IMR-90 (cell line): ENCODE measurements at regions not wholly inside any gene's neighbourhood (a gene's known extent, or its start where the extent isn't known, plus 50 kb on each side); places are given as distances from the start of the nearest gene placed in this dataset.
"Not testable (repeated sequence)": the region's sequence is repeated elsewhere in the genome, so short reads cannot be mapped to it uniquely, and the experiment has no call there.

Experiments
- ATAC-seq: fragments of 200-7000 bp; cut with Tn5 transposase; 2 replicates; pipeline ENCODE4 v1.9.1; 2020; ENCODE audit warnings: low read depth, mild to moderate bottlenecking, moderate library complexity
- BruUV-seq: library from RNA; stranded (reverse); fragments of 400-500 nt; replicated peaks from 2 replicates; lab custom pipeline; 2021; lab: Mats Ljungman, UMichigan
- CTCF ChIA-PET: fragments of 300-600 bp; formaldehyde crosslinking; extraction: SDS; loops from one replicate; lab custom pipeline; 2021; ENCODE audit warnings: antibody characterized with exemption; lab: Yijun Ruan, JAX
- POLR2A ChIA-PET: fragments of 300-600 bp; sonication (Branson Sonifier 250); formaldehyde crosslinking; loops from one replicate; lab custom pipeline; 2022; ENCODE audit warnings: antibody characterized with exemption; ENCODE audit not compliant: unreplicated experiment; lab: Charles Lee
- DNase-seq: peaks from one replicate; pipeline ENCODE4 v3.0.0; 2013
- H2AFZ ChIP-seq: replicated peaks from 2 replicates; pipeline ENCODE3; 2013; ENCODE audit warnings: low read length, mild to moderate bottlenecking; ENCODE audit not compliant: poor library complexity
- H2AK5ac ChIP-seq: 2 replicates; pipeline ENCODE4 v1.6.1; 2013; ENCODE audit warnings: low read depth, low read length, inconsistent platforms
- H2AK9ac ChIP-seq: replicated peaks from 2 replicates; pipeline ENCODE3; 2013; ENCODE audit warnings: mild to moderate bottlenecking, low read depth, low read length, moderate library complexity; ENCODE audit not compliant: poor library complexity
- H2BK120ac ChIP-seq: 2 replicates; pipeline ENCODE4 v1.6.1; 2013; ENCODE audit warnings: low read depth, low read length, inconsistent platforms
- H2BK15ac ChIP-seq: 3 replicates; pipeline ENCODE4 v1.6.1; 2013; ENCODE audit warnings: low read depth, low read length, inconsistent platforms
- H2BK20ac ChIP-seq: 2 replicates; pipeline ENCODE4 v1.6.1; 2013; ENCODE audit warnings: low read depth, mild to moderate bottlenecking, inconsistent platforms, low read length, moderate library complexity
- H2BK5ac ChIP-seq: 2 replicates; pipeline ENCODE4 v1.6.1; 2013; ENCODE audit warnings: mild to moderate bottlenecking, low read depth, low read length, inconsistent platforms; ENCODE audit not compliant: poor library complexity, severe bottlenecking
- H3K14ac ChIP-seq: replicated peaks from 2 replicates; pipeline ENCODE4 v1.6.1; 2013; ENCODE audit warnings: low read depth, low read length, inconsistent platforms
- H3K18ac ChIP-seq: 2 replicates; pipeline ENCODE4 v1.6.1; 2013; ENCODE audit warnings: low read depth, low read length, control low read depth
- H3K23ac ChIP-seq: 2 replicates; pipeline ENCODE4 v1.6.1; 2013; ENCODE audit warnings: low read depth, low read length, inconsistent platforms
- H3K27ac ChIP-seq: 2 replicates; pipeline ENCODE4 v1.5.1; 2013; ENCODE audit warnings: mild to moderate bottlenecking, control low read depth, low read length; ENCODE audit not compliant: insufficient read depth
- H3K27me3 ChIP-seq: 2 replicates; pipeline ENCODE4 v1.6.1; 2013; ENCODE audit warnings: low read length; ENCODE audit not compliant: control insufficient read depth, insufficient read depth
- H3K36me3 ChIP-seq: 2 replicates; pipeline ENCODE4 v1.6.1; 2013; ENCODE audit warnings: low read length, mixed read lengths; ENCODE audit not compliant: control insufficient read depth, insufficient read depth
- H3K4ac ChIP-seq: 2 replicates; pipeline ENCODE4 v1.6.1; 2013; ENCODE audit warnings: low read depth, low read length, inconsistent platforms
- H3K4me1 ChIP-seq: 2 replicates; pipeline ENCODE4 v1.6.1; 2013; ENCODE audit warnings: low read length, mixed read lengths; ENCODE audit not compliant: control insufficient read depth, insufficient read depth
- H3K4me2 ChIP-seq: 2 replicates; pipeline ENCODE4 v1.6.1; 2013; ENCODE audit warnings: low read depth, mild to moderate bottlenecking, control low read depth, low read length, moderate library complexity
- H3K4me3 ChIP-seq: 2 replicates; pipeline ENCODE4 v1.5.1; 2013; ENCODE audit warnings: low read depth, mild to moderate bottlenecking, control low read depth, low read length, moderate library complexity; ENCODE audit not compliant: insufficient read depth
- H3K56ac ChIP-seq: 2 replicates; pipeline ENCODE4 v1.6.1; 2013; ENCODE audit warnings: low read length, inconsistent platforms; ENCODE audit not compliant: insufficient read depth; ENCODE audit errors: extremely low read depth
- H3K79me1 ChIP-seq, 2 experiments: 2 replicates each; pipeline ENCODE4 v1.6.1; 2013; ENCODE audit warnings: low read length in 2 of 2, inconsistent platforms in 1 of 2, low read depth in 1 of 2
- H3K9ac ChIP-seq: 2 replicates; pipeline ENCODE4 v1.6.1; 2013; ENCODE audit warnings: low read depth, low read length, control low read depth
- H3K9me1 ChIP-seq: 2 replicates; pipeline ENCODE4 v1.6.1; 2013; ENCODE audit warnings: low read length, inconsistent platforms; ENCODE audit not compliant: insufficient read depth
- H3K9me3 ChIP-seq: 2 replicates; pipeline ENCODE4 v1.6.1; 2013; ENCODE audit warnings: low read length; ENCODE audit not compliant: control insufficient read depth, insufficient read depth
- H4K20me1 ChIP-seq: 2 replicates; pipeline ENCODE4 v1.6.1; 2013; ENCODE audit warnings: low read length, inconsistent platforms; ENCODE audit not compliant: insufficient read depth
- H4K5ac ChIP-seq: 2 replicates; pipeline ENCODE4 v1.6.1; 2013; ENCODE audit warnings: mild to moderate bottlenecking, low read depth, low read length, control low read depth
- H4K8ac ChIP-seq, 2 experiments: 2 replicates each; pipeline ENCODE4 v1.6.1; 2013; ENCODE audit warnings: low read depth in 2 of 2, low read length in 2 of 2, control low read depth in 1 of 2, inconsistent platforms in 1 of 2
- H4K91ac ChIP-seq: 2 replicates; pipeline ENCODE4 v1.6.1; 2013; ENCODE audit warnings: low read depth, low read length, inconsistent platforms; ENCODE audit not compliant: insufficient read depth
- WGBS, 2 experiments: methylation state at CpG; one replicate each; pipeline versions ENCODE4 v1.1.5 to v1.1.7; 2013; ENCODE audit warnings: missing lambda C conversion rate in 2 of 2; ENCODE audit not compliant: insufficient read length in 1 of 2; ENCODE audit errors: extremely low coverage in 2 of 2; 5-methylcytosine and 5-hydroxymethylcytosine counted together
- dilution Hi-C: fragments of 300-500 bp; cut with HindIII; formaldehyde crosslinking; loops from one replicate; pipeline ENCODE4 v1.14.3; 2018; ENCODE audit warnings: low sequenced_read_pairs; ENCODE audit not compliant: unreplicated experiment
- in situ Hi-C: fragments of 300-500 bp; cut with MboI; formaldehyde crosslinking; loops from 3 replicates; pipeline ENCODE4 v1.14.3; 2019; ENCODE audit warnings: low sequenced_read_pairs, inconsistent platforms, mixed read lengths
- intact Hi-C: fragments of 100-400 bp; cut with micrococcal nuclease; formaldehyde crosslinking; loops from 2 replicates; pipeline ENCODE4 v1.10.0; 2022

DNA sequence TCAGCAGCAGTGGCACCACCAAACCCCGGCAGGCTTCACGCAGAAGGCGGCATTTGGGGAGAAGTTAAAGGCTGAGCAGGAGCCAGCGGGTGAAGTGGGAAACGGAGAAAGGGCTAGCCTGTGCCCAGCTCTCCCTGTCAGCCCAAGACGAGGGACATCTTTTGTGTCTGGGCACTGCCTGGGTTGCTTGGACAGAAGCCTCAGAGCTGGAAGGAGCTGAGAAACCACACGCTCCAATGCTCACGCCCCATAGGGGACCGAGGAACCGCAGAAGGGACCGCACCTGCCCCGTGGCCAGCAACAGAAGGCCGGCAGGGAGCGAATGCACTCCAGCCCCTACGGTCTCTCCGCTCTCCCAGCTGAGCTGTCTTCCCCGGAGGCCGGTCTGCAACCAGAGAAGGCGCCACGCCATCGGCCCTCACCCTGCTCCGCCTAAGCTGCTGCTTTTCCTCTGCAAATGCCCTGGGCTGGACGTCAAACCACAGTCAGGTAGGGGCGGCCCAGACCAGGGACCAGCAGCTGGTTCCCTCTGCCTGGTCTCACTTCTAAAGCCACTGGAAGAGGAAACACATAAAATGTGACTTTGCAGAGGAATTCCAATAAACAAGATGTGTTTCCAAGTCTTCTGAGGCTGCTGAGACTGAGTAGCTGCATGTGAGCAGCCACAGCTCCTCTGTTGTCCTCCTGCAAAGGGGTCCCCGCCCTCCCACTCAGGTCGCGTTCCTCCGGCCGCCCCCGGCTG, 182.4 kb upstream of the ZNF469 start:
- Histone ChIP-seq H4K91ac (peak overlapping the region; percentile 37; the same call in 1 of the 2 replicates), H4K8ac (peak overlapping the region in 1 of 2 experiments; percentile 52; a peak in 1 of 4 replicates), H3K18ac (peak overlapping the region; percentile 12; the same call in 1 of the 2 replicates), H3K14ac (peak overlapping the region; percentile 59; the same call in 1 of the 2 replicates), H3K27ac (peak overlapping the region; percentile 44), H2BK120ac (peak overlapping the region; percentile 72), H2AK5ac (peak overlapping the region; percentile 67), H2AK9ac (peak overlapping the region; percentile 72), H3K4ac (peak overlapping the region; percentile 56), H2BK15ac (peak overlapping the region; percentile 39; the same call in 1 of the 3 replicates), H2BK20ac (0 out of 2 replicates have a peak overlapping the region, but pooled peaks have one; percentile 45), H4K5ac (peak overlapping the region; percentile 30; the same call in 1 of the 2 replicates)
- BruUV-seq, H3K4me3 ChIP-seq, in situ Hi-C loops, H3K56ac ChIP-seq, H3K9me3 ChIP-seq, H3K79me1 ChIP-seq, dilution Hi-C loops, H3K9me1 ChIP-seq, H3K23ac ChIP-seq, H2AFZ ChIP-seq, H3K4me1 ChIP-seq, intact Hi-C loops, H3K9ac ChIP-seq, H3K27me3 ChIP-seq, H3K36me3 ChIP-seq, CTCF ChIA-PET, H4K20me1 ChIP-seq, H3K4me2 ChIP-seq, H2BK5ac ChIP-seq: not testable (repeated sequence)
- 78% methylated on average over 13 of the region's 30 CpGs; no CpG with 5 or more reads in 1 of the 2 experiments for WGBS, 2 experiments
- ATAC-seq (peak; percentile 72), DNase-seq (peak; percentile 18)
- POLR2A ChIA-PET = interaction anchor here (0.5 kb wide), 1 partner anchor 115 kb away, joined by 8 read pairs; no protein-coding TSS in a partner anchor
